Cardiac fibroblast (primary cell): ENCODE measurements at regions not wholly inside any gene's neighbourhood (a gene's known extent, or its start where the extent isn't known, plus 50 kb on each side); places are given as distances from the start of the nearest gene placed in this dataset.

Experiments used
- DNase-seq, 2 donors: peaks; one replicate each; pipeline versions ENCODE4 v3.0.0 to v3.0.0-alpha.2; 2010; ENCODE audit warnings: low read depth in 2 of 2
- H3K4me3 ChIP-seq, 2 donors: replicated peaks in 1 of 2; 1 replicate in 1 of 2; 2 replicates in 1 of 2; pipeline ENCODE4 v1.5.1; 2011; ENCODE audit warnings: low read depth in 2 of 2, low read length in 2 of 2, mild to moderate bottlenecking in 2 of 2, moderate library complexity in 1 of 2
- TF ChIP-seq, protein P1 (sequence below): IDR thresholded peaks from one replicate; pipeline ENCODE4 v1.5.1; 2011; ENCODE audit warnings: low read depth, mild to moderate bottlenecking, low read length, inconsistent platforms

DNA sequence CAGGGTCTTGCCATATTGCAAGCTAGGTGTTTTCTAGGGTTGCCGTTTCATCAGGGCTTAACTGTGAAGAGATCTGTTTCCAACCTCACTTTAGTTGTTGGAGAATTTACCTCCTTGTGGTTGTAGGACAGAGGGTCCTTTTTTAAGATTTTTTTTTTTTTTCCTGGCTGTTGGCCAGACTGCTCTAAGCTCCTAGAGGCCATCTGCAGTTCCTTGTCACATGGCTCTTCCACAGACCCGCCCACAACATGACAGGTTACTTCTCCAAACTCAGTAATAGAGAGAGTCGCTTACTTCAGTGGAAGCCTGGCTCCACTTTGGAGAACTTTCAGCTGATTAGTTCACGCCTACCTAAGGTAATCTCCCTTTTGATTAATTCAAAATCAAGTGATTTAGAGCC lies 543.7 kb downstream of the DMRTA1 start:
- DNase-seq, result no peak
- no peak overlapping the region for H3K4me3 ChIP-seq
- TF ChIP-seq, protein P1, sequence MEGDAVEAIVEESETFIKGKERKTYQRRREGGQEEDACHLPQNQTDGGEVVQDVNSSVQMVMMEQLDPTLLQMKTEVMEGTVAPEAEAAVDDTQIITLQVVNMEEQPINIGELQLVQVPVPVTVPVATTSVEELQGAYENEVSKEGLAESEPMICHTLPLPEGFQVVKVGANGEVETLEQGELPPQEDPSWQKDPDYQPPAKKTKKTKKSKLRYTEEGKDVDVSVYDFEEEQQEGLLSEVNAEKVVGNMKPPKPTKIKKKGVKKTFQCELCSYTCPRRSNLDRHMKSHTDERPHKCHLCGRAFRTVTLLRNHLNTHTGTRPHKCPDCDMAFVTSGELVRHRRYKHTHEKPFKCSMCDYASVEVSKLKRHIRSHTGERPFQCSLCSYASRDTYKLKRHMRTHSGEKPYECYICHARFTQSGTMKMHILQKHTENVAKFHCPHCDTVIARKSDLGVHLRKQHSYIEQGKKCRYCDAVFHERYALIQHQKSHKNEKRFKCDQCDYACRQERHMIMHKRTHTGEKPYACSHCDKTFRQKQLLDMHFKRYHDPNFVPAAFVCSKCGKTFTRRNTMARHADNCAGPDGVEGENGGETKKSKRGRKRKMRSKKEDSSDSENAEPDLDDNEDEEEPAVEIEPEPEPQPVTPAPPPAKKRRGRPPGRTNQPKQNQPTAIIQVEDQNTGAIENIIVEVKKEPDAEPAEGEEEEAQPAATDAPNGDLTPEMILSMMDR, result no peak

DNA sequence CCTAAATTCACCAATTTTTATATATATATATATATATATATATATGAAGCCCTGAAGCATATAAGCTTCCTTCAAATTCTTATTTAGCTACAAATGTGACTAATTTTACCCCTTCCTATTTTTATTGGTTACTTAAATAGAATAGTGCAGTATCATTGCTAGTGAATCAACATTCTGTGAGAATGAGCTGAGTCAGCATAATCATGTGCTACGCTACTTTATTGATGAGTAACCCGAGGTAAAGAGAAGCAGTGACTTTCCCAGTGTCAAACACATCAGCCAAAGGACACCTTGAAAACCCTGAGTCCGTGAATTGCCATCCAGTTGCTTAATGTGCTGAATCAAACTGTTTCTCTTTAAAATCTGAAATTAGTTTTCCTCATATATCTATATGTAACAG lies 546.2 kb downstream of the DMRTA1 start:
- no peak overlapping the region for H3K4me3 ChIP-seq
- TF ChIP-seq, protein P1, result no peak
- no peak for DNase-seq

DNA sequence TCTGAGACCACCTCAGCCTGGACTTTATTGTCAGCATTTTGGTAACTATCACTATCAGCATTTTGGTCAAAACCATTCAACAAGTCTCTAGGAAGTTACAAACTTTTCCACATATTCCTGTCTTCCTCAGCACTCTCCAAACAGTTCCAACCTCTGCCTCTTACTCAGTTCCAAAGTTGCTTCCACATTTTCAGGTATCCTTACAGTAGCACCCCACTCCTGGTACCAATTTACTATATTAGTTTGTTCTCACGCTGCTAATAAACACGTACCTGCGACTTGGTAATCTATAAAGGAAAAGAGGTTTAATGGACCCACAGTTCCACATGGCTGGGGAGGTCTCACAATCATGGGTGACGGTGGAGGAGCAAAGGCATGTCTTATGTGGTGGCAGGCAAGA lies 551.3 kb downstream of the DMRTA1 start:
- H3K4me3 ChIP-seq, result no peak overlapping the region
- TF ChIP-seq, protein P1, result no peak
- no peak for DNase-seq

DNA sequence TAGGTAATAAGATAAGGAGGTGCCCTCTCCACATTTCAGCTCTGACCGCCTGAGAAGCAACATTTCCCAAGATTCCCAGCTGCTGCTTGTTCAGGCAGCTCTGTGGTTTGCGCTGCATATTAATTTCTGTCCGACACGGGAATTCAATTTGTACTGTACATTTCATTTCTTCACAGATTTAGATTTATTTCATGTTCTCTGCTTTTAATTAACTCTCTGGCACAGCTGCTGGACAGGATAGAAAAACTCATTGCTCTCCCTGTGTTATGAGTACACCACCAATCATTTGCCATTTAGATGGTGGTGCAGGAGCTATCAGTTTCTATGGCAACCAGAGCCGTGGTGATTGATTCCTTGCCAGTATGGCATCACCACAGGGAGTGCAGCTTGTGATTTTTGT lies 558.5 kb downstream of the DMRTA1 start:
- H3K4me3 ChIP-seq, result no peak overlapping the region
- TF ChIP-seq, protein P1, result no peak
- no peak for DNase-seq

DNA sequence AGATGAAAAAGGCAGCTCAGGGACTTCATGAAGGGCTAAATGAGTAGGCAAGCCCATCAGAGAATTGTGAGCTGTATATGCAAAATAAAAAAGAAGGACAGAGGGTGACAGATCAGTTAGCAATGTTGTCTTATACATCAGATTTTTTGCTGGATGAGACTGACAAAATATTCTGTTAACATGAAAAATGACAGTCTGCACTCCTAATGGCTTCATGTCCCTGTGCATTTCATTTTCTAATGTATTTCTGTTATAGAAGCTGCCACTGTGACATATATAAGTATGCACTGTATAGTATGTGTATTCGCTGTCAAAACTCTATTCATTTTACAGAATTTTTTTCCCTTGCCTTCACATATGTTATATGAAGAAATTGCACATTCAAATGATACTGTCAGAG lies 559.5 kb downstream of the DMRTA1 start:
- DNase-seq, result no peak
- TF ChIP-seq, protein P1, result no peak
- no peak overlapping the region for H3K4me3 ChIP-seq

DNA sequence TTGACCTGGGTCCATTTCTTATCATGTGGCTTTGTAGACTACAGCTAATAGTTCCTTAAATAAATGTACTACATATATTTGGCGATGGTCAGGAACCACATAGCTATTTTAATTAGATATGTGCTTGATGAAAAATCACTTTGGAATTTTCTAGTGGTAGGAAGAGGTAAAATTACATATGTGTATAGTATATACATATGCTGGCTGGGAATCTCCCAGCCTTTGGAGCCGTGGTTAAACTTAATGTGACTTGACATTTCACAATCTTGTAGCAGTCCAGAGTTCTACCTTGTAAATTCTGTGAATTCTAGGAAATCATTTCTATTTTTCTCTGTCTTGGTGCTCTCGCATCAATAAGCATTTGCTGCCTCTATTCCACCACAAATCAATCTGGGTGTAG lies 565.0 kb downstream of the DMRTA1 start:
- no peak for DNase-seq
- no peak overlapping the region for H3K4me3 ChIP-seq
- TF ChIP-seq, protein P1, result no peak

DNA sequence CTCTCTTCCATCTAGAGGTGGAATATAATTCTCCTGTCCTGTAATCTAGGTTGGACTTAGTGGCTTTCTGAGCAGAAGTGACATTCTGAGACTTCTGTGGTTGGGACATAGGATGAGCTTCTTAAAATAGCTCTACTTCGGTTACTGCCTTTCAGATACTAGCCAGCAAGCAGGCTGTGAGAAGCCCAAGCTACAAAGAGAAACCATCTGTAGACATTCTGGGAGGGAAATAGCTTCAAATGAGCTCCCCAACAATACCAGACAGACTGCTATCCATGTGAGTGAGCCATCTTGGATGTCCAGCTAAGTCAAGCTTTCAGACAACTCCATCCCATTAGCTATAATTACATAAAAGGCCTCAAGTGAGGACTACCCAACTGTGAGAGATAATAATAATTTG lies 568.9 kb downstream of the DMRTA1 start:
- TF ChIP-seq, protein P1, result no peak
- DNase-seq, result no peak

More for the DNA sequence above, 568.9 kb downstream of the DMRTA1 start:
- no peak overlapping the region for H3K4me3 ChIP-seq
